Motor neuron (in vitro differentiated cells): ENCODE measurements at regions not wholly inside any gene's neighbourhood (a gene's known extent, or its start where the extent isn't known, plus 50 kb on each side); places are given as distances from the start of the nearest gene placed in this dataset.
A peak's percentile ranks its signal among the peaks of the same experiment; 100 is the strongest.
"Not testable (repeated sequence)": the region's sequence is repeated elsewhere in the genome, so short reads cannot be mapped to it uniquely, and the experiment has no call there.

ENCODE experiments used
- ATAC-seq, 8 experiments: fragments of 200-7000 bp; cut with Tn5 transposase; replicated peaks in 6 of 8; 2 replicates each; pipeline ENCODE4 v1.8.0; 2021; ENCODE audit warnings: mild to moderate bottlenecking in 8 of 8, moderate library complexity in 8 of 8
- H3K27ac ChIP-seq, 2 donors: fragments of 250-450 bp; sonication (Bioruptor Pico); 2 replicates each; pipeline ENCODE4 v1.9.0; 2021; ENCODE audit warnings: antibody characterized with exemption in 2 of 2, mild to moderate bottlenecking in 2 of 2, moderate library complexity in 1 of 2
- H3K4me1 ChIP-seq, 2 donors: fragments of 250-450 bp; sonication (Bioruptor Pico); replicated peaks in 1 of 2; 2 replicates each; pipeline ENCODE4 v1.6.1; 2021; ENCODE audit warnings: antibody characterized with exemption in 2 of 2, mild to moderate bottlenecking in 2 of 2, moderate library complexity in 1 of 2
- H3K4me3 ChIP-seq, 5 donors: fragments of 250-450 bp; sonication (Bioruptor Pico); 2 replicates each; pipeline ENCODE4 v1.9.0; 2021; ENCODE audit warnings: antibody characterized with exemption in 5 of 5, mild to moderate bottlenecking in 5 of 5, moderate library complexity in 4 of 5
- WGBS, 10 experiments: fragments of 450-650 bp; shearing (Covaris generic); methylation state at CpG; one replicate each; pipeline ENCODE4 v1.0.0; 2022; 5-methylcytosine and 5-hydroxymethylcytosine counted together
- in situ Hi-C, 9 experiments: fragments of 400-800 bp; cut with MboI; loops; one replicate each; pipeline ENCODE4 v1.15.0; 2021; ENCODE audit warnings: low sequenced_read_pairs in 9 of 9, low pct_unique_long_range_greater_than_20kb in 2 of 9; ENCODE audit not compliant: unreplicated experiment in 9 of 9

- Histone ChIP-seq H3K4me3 (no peak overlapping the region), H3K4me1 (no peaks in the 10 kb centered on the region), H3K27ac (no peak overlapping the region)
- 80 to 100% (median 94%) methylated on average over 1 to 6 of the region's 6 CpGs; no CpG with 5 or more reads in 1 of the 10 experiments for WGBS, 10 experiments
- no peak for ATAC-seq
- in situ Hi-C loops = no loop called here
Measured at GRCh38 chr7:149605696-149606095, 108.1 kb upstream of the ZNF746 start.

- WGBS, 10 experiments = 94 to 100% (median 100%) methylated on average over 1 to 4 of the region's 4 CpGs
Measured at GRCh38 chr7:149604521-149604920, 106.9 kb upstream of the ZNF746 start.

GRCh38 chr7:149600669-149601330, 103.2 kb upstream of the ZNF746 start:
- H3K27ac ChIP-seq, ATAC-seq, in situ Hi-C loops, H3K4me1 ChIP-seq, H3K4me3 ChIP-seq: not testable (repeated sequence)
- WGBS, 10 experiments = 50 to 100% (median 95%) methylated on average over 1 to 19 of the region's 21 CpGs

More at GRCh38 chr7:149604521-149604920, 106.9 kb upstream of the ZNF746 start:
- Histone ChIP-seq H3K4me3 (no peak overlapping the region), H3K4me1 (no peaks in the 10 kb centered on the region), H3K27ac (no peak overlapping the region)
- ATAC-seq = no peak
- in situ Hi-C loops = no loop called here

GRCh38 chr7:149599636-149600206, 102.1 kb upstream of the ZNF746 start:
- ATAC-seq = no peak
- Histone ChIP-seq H3K4me3 (no peak overlapping the region), H3K4me1 (no peaks in the 10 kb centered on the region), H3K27ac (no peak overlapping the region)
- WGBS, 10 experiments = 78 to 100% (median 96%) methylated on average over 1 to 5 of the region's 7 CpGs; no CpG with 5 or more reads in 1 of the 10 experiments
- in situ Hi-C loops = no loop called here

GRCh38 chr7:149598721-149599308, 101.2 kb upstream of the ZNF746 start:
- in situ Hi-C loops = no loop called here
- H3K4me1 ChIP-seq = no peaks in the 10 kb centered on the region
- peak in 3 of 8 experiments; percentile 57 to 73 (median 65) for ATAC-seq
- H3K4me3 ChIP-seq = no peak overlapping the region
- 88 to 100% (median 100%) methylated on average over 1 of the region's 1 CpG; no CpG with 5 or more reads in 6 of the 10 experiments for WGBS, 10 experiments
- H3K27ac ChIP-seq = no peak overlapping the region

GRCh38 chr7:149597789-149598188, 100.2 kb upstream of the ZNF746 start:
- 80 to 100% (median 100%) methylated on average over 1 to 2 of the region's 2 CpGs; no CpG with 5 or more reads in 3 of the 10 experiments for WGBS, 10 experiments
- H3K27ac ChIP-seq, in situ Hi-C loops, H3K4me1 ChIP-seq, ATAC-seq, H3K4me3 ChIP-seq: not testable (repeated sequence)

GRCh38 chr7:149595541-149595940, 97.9 kb upstream of the ZNF746 start:
- 0 to 100% (median 50%) methylated on average over 1 of the region's 2 CpGs; no CpG with 5 or more reads in 6 of the 10 experiments for WGBS, 10 experiments
- Histone ChIP-seq H3K4me3 (no peak overlapping the region), H3K4me1 (no peaks in the 10 kb centered on the region), H3K27ac (no peak overlapping the region)
- in situ Hi-C loops = no loop called here
- peak in 2 of 8 experiments; percentile 39 to 57 for ATAC-seq

GRCh38 chr7:149595078-149595477, 97.5 kb upstream of the ZNF746 start:
- 80 to 100% (median 92%) methylated on average over 1 to 3 of the region's 4 CpGs; no CpG with 5 or more reads in 5 of the 10 experiments for WGBS, 10 experiments
- ATAC-seq = no peak
- no peak overlapping the region for H3K27ac ChIP-seq
- H3K4me1 ChIP-seq = no peaks in the 10 kb centered on the region
- in situ Hi-C loops = no loop called here
- no peak overlapping the region for H3K4me3 ChIP-seq

GRCh38 chr7:149588930-149589329, 91.3 kb upstream of the ZNF746 start:
- Histone ChIP-seq H3K4me1 (no peaks in the 10 kb centered on the region), H3K4me3 (no peak overlapping the region), H3K27ac (no peak overlapping the region)
- WGBS, 10 experiments = 100% methylated on average over 1 of the region's 1 CpG; no CpG with 5 or more reads in 7 of the 10 experiments
- ATAC-seq = no peak
- in situ Hi-C loops = no loop called here

GRCh38 chr7:149586646-149587645, 89.3 kb upstream of the ZNF746 start:
- WGBS, 10 experiments = 46 to 100% (median 83%) methylated on average over 2 to 10 of the region's 10 CpGs; no CpG with 5 or more reads in 2 of the 10 experiments
- H3K4me3 ChIP-seq = no peak overlapping the region
- no peak for ATAC-seq
- in situ Hi-C loops = no loop called here
- H3K4me1 ChIP-seq = no peaks in the 10 kb centered on the region
- H3K27ac ChIP-seq = no peak overlapping the region

GRCh38 chr7:149584530-149584929, 86.9 kb upstream of the ZNF746 start:
- H3K27ac ChIP-seq = no peak overlapping the region
- no peaks in the 10 kb centered on the region for H3K4me1 ChIP-seq
- no peak for ATAC-seq
- no peak overlapping the region for H3K4me3 ChIP-seq
- 83 to 100% (median 98%) methylated on average over 2 to 4 of the region's 4 CpGs; no CpG with 5 or more reads in 5 of the 10 experiments for WGBS, 10 experiments
- in situ Hi-C loops = no loop called here

GRCh38 chr7:149584009-149584408, 86.4 kb upstream of the ZNF746 start:
- WGBS, 10 experiments = 86 to 100% (median 100%) methylated on average over 1 to 2 of the region's 2 CpGs
- Histone ChIP-seq H3K4me3 (no peak overlapping the region), H3K27ac (no peak overlapping the region), H3K4me1 (no peaks in the 10 kb centered on the region)
- in situ Hi-C loops = no loop called here
- ATAC-seq = no peak
